GM18909 (cell line): ENCODE measurements at regions not wholly inside any gene's neighbourhood (a gene's known extent, or its start where the extent isn't known, plus 50 kb on each side); places are given as distances from the start of the nearest gene placed in this dataset.
"Not testable (repeated sequence)": the region's sequence is repeated elsewhere in the genome, so short reads cannot be mapped to it uniquely, and the experiment has no call there.

Experiments
- ATAC-seq: cut with Tn5 transposase; IDR thresholded peaks from one replicate; pipeline ENCODE4 v1.9.1; 2021; ENCODE audit warnings: mild to moderate bottlenecking; ENCODE audit not compliant: unreplicated experiment, poor library complexity

DNA sequence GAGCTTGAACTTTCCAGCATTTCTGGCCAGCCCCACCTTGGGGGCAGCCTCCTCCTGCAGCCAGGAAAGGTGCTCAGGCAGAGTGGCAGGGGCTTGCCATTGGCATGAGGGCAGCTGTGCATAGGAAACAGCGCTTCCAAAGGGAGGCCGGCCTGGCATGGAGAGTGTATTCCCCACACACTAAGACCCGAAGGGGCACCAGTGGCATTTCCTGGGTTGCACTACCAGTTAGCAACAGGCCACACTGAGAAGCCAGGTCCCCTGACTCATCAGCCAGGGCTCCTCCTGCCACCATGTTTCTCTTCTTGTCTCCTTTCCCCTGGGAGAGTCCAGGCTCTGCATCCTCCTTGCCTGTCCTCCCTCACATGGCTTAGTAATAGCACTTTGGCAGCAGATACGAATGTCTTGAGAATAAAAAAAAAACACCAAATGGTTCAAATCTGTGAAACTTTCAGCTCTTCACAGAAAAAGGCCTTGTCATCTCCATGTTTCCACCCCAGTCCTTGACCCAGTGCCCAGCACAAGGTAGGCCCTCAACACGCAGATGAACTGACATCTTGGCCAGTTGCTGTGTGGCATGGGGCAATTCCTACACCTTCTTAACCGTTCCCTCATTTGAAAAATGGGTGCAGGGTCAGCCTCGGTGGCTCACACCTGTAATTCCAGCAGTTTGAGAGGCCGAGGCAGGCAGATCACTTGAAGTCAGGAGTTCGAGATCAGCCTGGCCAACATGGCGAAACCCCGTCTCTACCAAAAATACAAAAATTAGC is 180.4 kb downstream of the SMAD6 start:
- no peak for ATAC-seq

DNA sequence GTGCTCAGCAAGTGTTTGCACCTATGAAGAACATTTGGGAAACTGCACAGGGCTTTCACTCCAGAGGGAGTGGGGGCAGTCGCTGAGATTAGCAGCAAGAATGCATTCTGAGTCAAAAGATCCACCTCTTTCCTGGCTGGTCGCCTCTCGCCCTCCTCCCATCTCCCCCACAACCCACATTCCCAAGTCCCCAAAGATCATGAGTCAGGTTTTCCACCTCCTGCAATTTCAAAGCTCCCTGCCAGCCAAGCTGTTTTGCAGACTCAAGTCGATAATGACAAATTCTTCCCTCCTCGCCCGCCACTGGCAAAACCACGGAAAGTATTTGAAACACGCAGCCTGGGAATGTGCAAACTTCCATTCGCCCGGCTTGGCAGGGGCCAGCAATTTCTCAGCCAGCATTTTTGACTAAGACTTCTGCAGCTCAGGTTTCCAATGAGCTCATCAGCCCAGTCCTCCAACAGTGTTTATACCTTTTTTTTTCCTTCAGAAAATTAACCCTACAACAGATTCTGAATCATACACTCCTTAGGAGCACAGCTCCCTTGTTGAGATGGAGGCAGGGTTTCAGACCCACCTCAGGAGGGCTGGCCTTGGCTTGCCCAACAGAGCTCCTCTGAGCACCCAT is 181.4 kb downstream of the SMAD6 start:
- ATAC-seq = no peak

DNA sequence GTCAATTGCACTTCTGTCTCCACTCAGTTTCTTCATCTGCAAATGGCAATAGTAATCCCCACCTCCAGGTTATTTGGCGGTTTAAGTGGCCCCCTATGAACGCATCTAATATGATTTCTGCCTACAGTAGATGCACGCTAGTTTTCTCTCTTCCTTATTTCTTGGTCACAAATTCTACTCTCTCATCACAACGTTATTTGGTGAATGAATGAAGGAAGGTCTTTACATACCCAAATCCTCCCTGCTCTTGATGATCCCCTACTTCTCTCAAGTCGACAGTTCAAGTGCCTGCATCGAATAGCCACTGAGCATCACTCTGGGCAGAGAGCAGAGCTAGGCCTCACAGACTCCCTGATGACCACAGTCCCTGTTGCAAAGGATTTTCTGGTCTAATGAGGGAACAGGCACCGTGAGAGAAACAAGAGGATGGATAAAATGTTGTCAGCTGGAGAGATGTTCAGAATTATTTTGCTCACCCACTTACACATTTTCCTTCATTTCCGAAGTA is 181.2 kb upstream of the SMAD3 start:
- ATAC-seq = no peak

DNA sequence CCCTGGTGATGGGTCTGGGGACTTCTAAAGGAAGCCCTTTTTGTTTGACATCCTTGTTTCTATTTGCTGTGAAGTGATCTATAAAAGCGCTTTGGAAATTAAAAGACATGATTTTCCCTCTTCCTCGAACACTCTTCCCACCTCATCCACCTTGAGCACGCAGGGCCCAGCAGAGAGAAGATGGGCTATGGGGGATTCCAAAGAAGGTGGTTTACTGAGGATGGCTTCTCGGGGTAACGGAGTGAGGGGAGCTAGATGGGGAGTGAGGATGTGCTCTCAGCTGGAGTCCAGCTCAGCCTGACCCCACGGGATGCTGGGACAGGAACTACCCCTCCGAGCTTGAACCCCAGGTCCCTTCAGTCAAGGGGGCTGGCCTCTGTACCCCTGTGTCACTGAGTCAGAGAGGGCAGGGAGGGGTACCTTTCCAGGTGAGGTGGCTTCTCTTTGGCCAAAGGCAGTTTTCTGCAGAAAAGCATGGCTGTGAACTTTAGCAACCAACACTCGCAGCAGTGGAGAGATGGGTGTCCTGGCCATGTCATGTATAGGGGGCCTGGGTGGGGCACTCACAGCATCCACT is 180.7 kb upstream of the SMAD3 start:
- no peak for ATAC-seq

DNA sequence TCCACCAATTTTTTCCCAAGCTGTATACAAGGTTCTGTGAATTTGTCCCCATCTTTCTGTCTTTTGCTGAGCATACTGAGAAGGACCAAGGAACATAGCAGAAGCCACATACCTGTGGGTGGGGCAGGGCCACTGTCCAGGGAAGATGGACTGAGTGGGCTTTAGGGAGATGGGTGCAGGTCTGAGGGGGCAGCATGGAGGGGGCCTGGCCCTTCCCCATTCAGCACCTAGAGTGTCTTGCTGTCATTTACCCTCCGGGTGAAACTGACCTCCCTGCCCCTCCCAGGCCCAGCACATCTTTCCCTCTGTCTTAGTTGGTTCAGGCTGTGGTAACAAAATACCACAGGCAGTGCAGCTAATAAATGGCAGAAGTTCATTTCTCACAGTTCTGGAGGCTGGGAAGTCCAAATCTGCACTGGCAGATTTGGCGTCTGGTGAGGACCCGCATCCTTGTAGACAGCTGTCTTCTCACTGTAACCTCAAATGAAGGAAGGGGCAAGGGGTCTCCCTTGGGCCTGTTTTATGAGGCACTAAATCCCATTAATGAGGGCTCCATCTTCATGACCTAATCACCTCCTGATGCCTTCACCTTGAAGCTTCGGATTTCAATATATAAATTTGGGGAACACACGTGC is 180.0 kb upstream of the SMAD3 start:
- ATAC-seq = no peak

DNA sequence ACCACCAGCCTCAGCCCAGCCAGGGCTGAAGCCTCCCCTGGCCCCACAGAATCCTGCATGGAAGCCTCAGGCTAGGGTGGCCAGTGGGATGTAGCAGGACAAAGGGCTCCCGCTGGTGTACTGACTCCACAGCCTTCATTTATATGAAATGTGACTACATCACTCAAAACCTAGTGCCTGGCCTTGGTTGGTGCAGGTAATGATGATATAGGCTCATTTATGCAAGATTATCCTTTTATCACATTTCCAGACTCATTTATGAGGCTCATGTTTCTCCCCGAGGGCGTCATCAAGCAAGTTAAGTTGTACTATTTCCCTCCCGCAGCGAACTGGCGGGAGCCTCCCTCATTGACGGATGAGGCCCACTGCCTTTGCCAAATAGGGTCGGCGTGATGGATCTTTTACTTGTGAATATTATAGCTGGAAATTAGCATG is 179.1 kb upstream of the SMAD3 start:
- ATAC-seq = no peak

GRCh38 chr15:66886686-66887273 is 178.6 kb upstream of the SMAD3 start:
- no peak for ATAC-seq

GRCh38 chr15:66889298-66889697 is 176.1 kb upstream of the SMAD3 start:
- ATAC-seq = not testable (repeated sequence)

GRCh38 chr15:66891776-66892175 is 173.6 kb upstream of the SMAD3 start:
- no peak for ATAC-seq

DNA sequence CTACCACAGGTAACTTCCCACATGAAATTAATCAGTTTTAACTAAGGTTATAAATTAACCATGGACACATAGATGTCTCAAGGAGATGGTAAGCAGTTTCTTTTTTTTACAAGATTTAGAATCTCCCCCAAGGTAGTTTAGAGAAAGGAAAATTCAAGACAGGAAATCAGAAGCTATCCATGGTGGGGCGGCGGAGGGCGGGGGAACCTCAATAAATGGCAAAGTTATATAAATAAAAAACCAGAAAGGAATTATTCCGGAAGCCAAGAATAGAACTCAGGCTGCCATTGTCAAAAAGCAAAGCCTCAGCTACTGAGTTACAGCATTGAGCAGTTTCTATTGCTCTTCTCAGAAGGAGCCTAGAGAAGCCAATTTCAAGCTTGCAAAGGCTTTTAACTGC is 172.1 kb upstream of the SMAD3 start:
- ATAC-seq = no peak

DNA sequence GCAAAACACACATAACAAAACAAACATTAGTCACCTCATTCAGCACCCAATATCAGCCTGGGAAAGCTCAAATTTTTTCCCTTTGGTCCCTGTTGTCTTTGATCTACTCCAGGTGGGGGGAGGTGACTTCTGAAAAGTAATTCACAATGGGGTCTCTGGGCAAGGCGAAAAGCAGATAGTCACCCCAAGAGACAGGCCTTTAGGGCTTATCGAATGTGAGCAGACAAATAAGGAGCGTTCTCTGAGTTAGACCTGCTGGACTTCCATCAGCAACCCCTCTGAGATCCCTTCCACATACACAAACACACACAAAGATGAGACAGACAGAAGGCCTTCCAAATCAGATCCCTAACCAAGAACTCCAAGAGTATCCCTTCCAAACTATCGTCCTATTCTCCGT is 171.0 kb upstream of the SMAD3 start:
- ATAC-seq = no peak

GRCh38 chr15:66894986-66895780 is 170.2 kb upstream of the SMAD3 start:
- ATAC-seq = no peak

- no peak for ATAC-seq
These were observed 169.5 kb upstream of the SMAD3 start for GRCh38 chr15:66895794-66896453.

DNA sequence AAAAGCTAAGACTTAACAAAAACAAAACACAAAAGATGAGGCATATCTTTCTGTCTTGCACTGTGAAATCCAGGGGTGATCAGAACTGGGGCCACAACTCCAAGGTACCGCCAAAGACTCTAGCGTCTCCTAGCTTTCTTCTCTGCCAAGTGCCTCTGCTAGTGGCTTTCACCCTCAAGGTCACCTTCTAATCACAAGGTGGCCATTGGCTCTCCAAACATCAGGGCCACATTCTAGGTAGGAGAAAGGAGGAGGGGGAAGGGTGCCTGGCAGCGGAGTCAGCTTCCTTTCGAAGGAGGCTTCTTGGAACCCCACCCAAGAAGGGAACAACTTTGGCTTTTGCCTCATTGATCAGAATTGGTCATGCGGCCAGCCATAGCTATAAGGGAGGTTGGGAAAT is 168.8 kb upstream of the SMAD3 start:
- ATAC-seq = no peak

- no peak for ATAC-seq
These were observed 168.0 kb upstream of the SMAD3 start for GRCh38 chr15:66897416-66897815.

DNA sequence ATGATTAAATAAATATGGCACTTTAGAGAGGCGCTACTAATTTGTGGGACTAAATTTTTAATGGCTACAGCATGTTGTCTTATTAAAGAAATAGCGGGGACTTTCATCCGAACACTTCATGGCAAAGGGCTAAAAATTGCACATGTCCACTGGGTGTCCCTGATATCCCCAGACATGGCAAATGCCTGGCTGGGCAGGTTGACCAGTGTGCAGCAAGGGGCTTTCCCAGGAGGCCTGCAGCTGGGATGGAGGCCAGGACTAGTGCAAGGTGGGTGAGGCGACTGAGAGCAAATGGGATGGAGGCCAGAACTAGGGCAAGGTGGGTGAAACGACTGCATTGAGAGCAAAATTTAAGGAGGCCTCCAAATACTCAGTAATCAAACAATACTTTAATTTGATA is 167.4 kb upstream of the SMAD3 start:
- ATAC-seq = no peak

- ATAC-seq = no peak
These were observed 166.6 kb upstream of the SMAD3 start for GRCh38 chr15:66898656-66899386.

GRCh38 chr15:66899555-66900350 is 165.6 kb upstream of the SMAD3 start:
- no peak for ATAC-seq
